Endothelial cell (in vitro differentiated cells): ENCODE measurements at regions not wholly inside any gene's neighbourhood (a gene's known extent, or its start where the extent isn't known, plus 50 kb on each side); places are given as distances from the start of the nearest gene placed in this dataset.

ENCODE experiments used
- DNase-seq: peaks from one replicate; pipeline ENCODE4 v3.0.0; 2021; ENCODE audit warnings: low spot score
- H3K27ac Mint-ChIP-seq: one replicate; pipeline ENCODE4 v1.8.0; 2021; ENCODE audit warnings: mixed read lengths, inconsistent platforms; ENCODE audit not compliant: unreplicated experiment
- H3K27me3 Mint-ChIP-seq: one replicate; pipeline ENCODE4 v1.8.0; 2021; ENCODE audit warnings: mild to moderate bottlenecking, moderate library complexity, mixed read lengths, inconsistent platforms; ENCODE audit not compliant: unreplicated experiment
- H3K36me3 Mint-ChIP-seq: one replicate; pipeline ENCODE4 v1.8.0; 2021; ENCODE audit warnings: mild to moderate bottlenecking, low read depth, mixed read lengths, inconsistent platforms; ENCODE audit not compliant: unreplicated experiment
- H3K4me1 Mint-ChIP-seq: one replicate; pipeline ENCODE4 v1.8.0; 2021; ENCODE audit warnings: mild to moderate bottlenecking, mixed read lengths, inconsistent platforms; ENCODE audit not compliant: unreplicated experiment
- H3K4me3 Mint-ChIP-seq: one replicate; pipeline ENCODE4 v1.8.0; 2021; ENCODE audit warnings: mild to moderate bottlenecking, mixed read lengths, inconsistent platforms; ENCODE audit not compliant: unreplicated experiment
- H3K9me3 Mint-ChIP-seq: one replicate; pipeline ENCODE4 v1.8.0; 2021; ENCODE audit warnings: mixed read lengths, inconsistent platforms; ENCODE audit not compliant: unreplicated experiment
- TF ChIP-seq, protein P1 (sequence below): fragments of 200-600 bp; sonication (generic); IDR thresholded peaks from one replicate; pipeline ENCODE4 v1.5.0; 2021; ENCODE audit warnings: antibody characterized with exemption; ENCODE audit not compliant: unreplicated experiment

DNA sequence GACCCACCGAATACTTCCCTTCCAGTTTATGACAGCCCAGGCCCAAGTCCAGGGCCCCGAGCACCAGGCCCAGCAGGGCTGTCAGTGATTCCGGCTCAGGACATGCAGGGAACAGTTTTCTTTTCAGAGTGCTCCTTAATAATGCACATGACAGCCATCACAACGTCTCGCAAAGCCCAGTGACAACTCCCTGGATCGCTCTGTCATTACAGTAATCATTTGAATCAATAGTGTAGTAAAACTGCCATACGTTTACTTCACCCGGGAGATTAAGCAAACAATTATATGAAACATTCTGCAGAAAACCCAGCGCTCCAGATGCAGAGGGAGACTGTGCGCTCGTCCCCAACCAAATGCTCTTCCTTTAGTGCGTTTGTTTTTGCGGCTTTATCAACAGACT, 162.6 kb upstream of the CDH13 start:
- no peak for DNase-seq
- Mint-ChIP-seq H3K4me3 (no peak overlapping the region), H3K4me1 (peaks cover 9% of the 10 kb centered on the region), H3K36me3 (no peaks in the 10 kb centered on the region), H3K9me3 (no peaks in the 10 kb centered on the region), H3K27ac (peak overlapping the region; percentile 4), H3K27me3 (no peaks in the 10 kb centered on the region)
- TF ChIP-seq, protein P1, sequence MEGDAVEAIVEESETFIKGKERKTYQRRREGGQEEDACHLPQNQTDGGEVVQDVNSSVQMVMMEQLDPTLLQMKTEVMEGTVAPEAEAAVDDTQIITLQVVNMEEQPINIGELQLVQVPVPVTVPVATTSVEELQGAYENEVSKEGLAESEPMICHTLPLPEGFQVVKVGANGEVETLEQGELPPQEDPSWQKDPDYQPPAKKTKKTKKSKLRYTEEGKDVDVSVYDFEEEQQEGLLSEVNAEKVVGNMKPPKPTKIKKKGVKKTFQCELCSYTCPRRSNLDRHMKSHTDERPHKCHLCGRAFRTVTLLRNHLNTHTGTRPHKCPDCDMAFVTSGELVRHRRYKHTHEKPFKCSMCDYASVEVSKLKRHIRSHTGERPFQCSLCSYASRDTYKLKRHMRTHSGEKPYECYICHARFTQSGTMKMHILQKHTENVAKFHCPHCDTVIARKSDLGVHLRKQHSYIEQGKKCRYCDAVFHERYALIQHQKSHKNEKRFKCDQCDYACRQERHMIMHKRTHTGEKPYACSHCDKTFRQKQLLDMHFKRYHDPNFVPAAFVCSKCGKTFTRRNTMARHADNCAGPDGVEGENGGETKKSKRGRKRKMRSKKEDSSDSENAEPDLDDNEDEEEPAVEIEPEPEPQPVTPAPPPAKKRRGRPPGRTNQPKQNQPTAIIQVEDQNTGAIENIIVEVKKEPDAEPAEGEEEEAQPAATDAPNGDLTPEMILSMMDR, result no peak

GRCh38 chr16:82460766-82461165, 166.0 kb upstream of the CDH13 start:
- H3K27ac Mint-ChIP-seq, result no peak overlapping the region
- no peak for DNase-seq
- no peak overlapping the region for H3K4me3 Mint-ChIP-seq
- TF ChIP-seq, protein P1, result no peak
- H3K36me3 Mint-ChIP-seq, result no peaks in the 10 kb centered on the region
- no peaks in the 10 kb centered on the region for H3K9me3 Mint-ChIP-seq
- peaks cover 13% of the 10 kb centered on the region for H3K4me1 Mint-ChIP-seq
- H3K27me3 Mint-ChIP-seq, result no peaks in the 10 kb centered on the region

- Mint-ChIP-seq H3K4me1 (peaks cover 13% of the 10 kb centered on the region), H3K9me3 (no peaks in the 10 kb centered on the region), H3K27ac (no peak overlapping the region)
Measured at GRCh38 chr16:82459580-82460256, 167.1 kb upstream of the CDH13 start.

GRCh38 chr16:82456683-82457082, 170.1 kb upstream of the CDH13 start:
- Mint-ChIP-seq H3K4me1 (peaks cover 4% of the 10 kb centered on the region), H3K27me3 (no peaks in the 10 kb centered on the region), H3K9me3 (no peaks in the 10 kb centered on the region), H3K27ac (no peak overlapping the region), H3K4me3 (no peak overlapping the region), H3K36me3 (no peaks in the 10 kb centered on the region)
- TF ChIP-seq, protein P1, result peak; percentile 83
- DNase-seq, result peak; percentile 77

More at GRCh38 chr16:82459580-82460256, 167.1 kb upstream of the CDH13 start:
- TF ChIP-seq, protein P1, result no peak
- DNase-seq, result no peak
- Mint-ChIP-seq H3K27me3 (no peaks in the 10 kb centered on the region), H3K36me3 (no peaks in the 10 kb centered on the region), H3K4me3 (no peak overlapping the region)

GRCh38 chr16:82454566-82454965, 172.2 kb upstream of the CDH13 start:
- Mint-ChIP-seq H3K9me3 (no peaks in the 10 kb centered on the region), H3K27me3 (no peaks in the 10 kb centered on the region), H3K27ac (no peak overlapping the region), H3K4me1 (peaks cover 4% of the 10 kb centered on the region), H3K36me3 (no peaks in the 10 kb centered on the region), H3K4me3 (no peak overlapping the region)
- DNase-seq, result no peak
- TF ChIP-seq, protein P1, result no peak
